CD4-positive, alpha-beta T cell (primary cell): ENCODE measurements at regions not wholly inside any gene's neighbourhood (a gene's known extent, or its start where the extent isn't known, plus 50 kb on each side); places are given as distances from the start of the nearest gene placed in this dataset.

Experiments used
- ATAC-seq: fragments of 200-7000 bp; cut with Tn5 transposase; one replicate; pipeline ENCODE4 v1.10.0; 2022; ENCODE audit warnings: mild to moderate bottlenecking; ENCODE audit not compliant: poor library complexity
- CTCF ChIA-PET: fragments of 350-600 bp; sonication (Branson Sonifier 250); formaldehyde crosslinking; loops from one replicate; lab custom pipeline; 2021; ENCODE audit warnings: antibody characterized with exemption, inconsistent platforms; lab: Charles Lee
- POLR2A ChIA-PET: fragments of 350-600 bp; sonication (Branson Sonifier 250); formaldehyde crosslinking; loops from one replicate; lab custom pipeline; 2021; ENCODE audit warnings: antibody characterized with exemption, inconsistent platforms; lab: Charles Lee
- DNase-seq, 14 experiments: peaks; one replicate each; pipeline ENCODE4 v3.0.0-alpha.2; 2013 to 2020; ENCODE audit warnings: mixed read lengths in 2 of 14
- H3K27ac ChIP-seq, 2 donors: one replicate each; pipeline versions ENCODE4 v1.5.1 to v1.7.0; 2013; ENCODE audit warnings: low read length in 2 of 2, low read depth in 1 of 2, mild to moderate bottlenecking in 1 of 2
- H3K27me3 ChIP-seq, 2 experiments: 1 replicate in 1 of 2; 2 replicates in 1 of 2; pipeline versions ENCODE4 v1.6.1 to v1.7.0; 2013; ENCODE audit warnings: low read length in 2 of 2, control low read depth in 1 of 2, mild to moderate bottlenecking in 1 of 2, moderate library complexity in 1 of 2; ENCODE audit not compliant: insufficient read depth in 2 of 2, control insufficient read depth in 1 of 2
- H3K36me3 ChIP-seq: one replicate; pipeline ENCODE4 v1.6.1; 2013; ENCODE audit warnings: low read length, control low read depth; ENCODE audit not compliant: insufficient read depth
- H3K4me1 ChIP-seq: one replicate; pipeline ENCODE4 v1.6.1; 2013; ENCODE audit warnings: low read length, control low read depth; ENCODE audit not compliant: insufficient read depth
- H3K4me3 ChIP-seq: one replicate; pipeline ENCODE4 v1.5.1; 2013; ENCODE audit warnings: mild to moderate bottlenecking, low read length, moderate library complexity
- H3K9me3 ChIP-seq, 2 experiments: 1 replicate in 1 of 2; 2 replicates in 1 of 2; pipeline versions ENCODE4 v1.6.1 to v1.7.0; 2013; ENCODE audit warnings: low read length in 2 of 2, mild to moderate bottlenecking in 2 of 2, control low read depth in 1 of 2, moderate library complexity in 1 of 2; ENCODE audit not compliant: control insufficient read depth in 1 of 2, insufficient read depth in 1 of 2
- H3K27ac Mint-ChIP-seq: one replicate; pipeline ENCODE4 v1.8.0; 2020; ENCODE audit warnings: mixed read lengths
- H3K27me3 Mint-ChIP-seq: one replicate; pipeline ENCODE4 v1.8.0; 2021; ENCODE audit warnings: mixed read lengths
- H3K36me3 Mint-ChIP-seq: one replicate; pipeline ENCODE4 v1.8.0; 2021; ENCODE audit warnings: low read depth, mixed read lengths
- H3K4me1 Mint-ChIP-seq: one replicate; pipeline ENCODE4 v1.8.0; 2021; ENCODE audit warnings: low read depth, mixed read lengths
- H3K4me3 Mint-ChIP-seq: one replicate; pipeline ENCODE4 v1.8.0; 2020; ENCODE audit warnings: mild to moderate bottlenecking, mixed read lengths
- H3K9me3 Mint-ChIP-seq: one replicate; pipeline ENCODE4 v1.8.0; 2020; ENCODE audit warnings: mixed read lengths
- intact Hi-C, 2 experiments: fragments of 100-400 bp; cut with DNase I in 1 of 2; cut with micrococcal nuclease in 1 of 2; formaldehyde crosslinking; loops; one replicate each; pipeline versions ENCODE4 v1.15.1 to v1.9.0; 2023 to 2025; cut with DNase I, micrococcal nuclease
- TF ChIP-seq, protein P1 (sequence below): fragments of 200-600 bp; IDR thresholded peaks from one replicate; pipeline ENCODE4 v1.8.0; 2022; ENCODE audit warnings: antibody characterized with exemption, mild to moderate bottlenecking

DNA sequence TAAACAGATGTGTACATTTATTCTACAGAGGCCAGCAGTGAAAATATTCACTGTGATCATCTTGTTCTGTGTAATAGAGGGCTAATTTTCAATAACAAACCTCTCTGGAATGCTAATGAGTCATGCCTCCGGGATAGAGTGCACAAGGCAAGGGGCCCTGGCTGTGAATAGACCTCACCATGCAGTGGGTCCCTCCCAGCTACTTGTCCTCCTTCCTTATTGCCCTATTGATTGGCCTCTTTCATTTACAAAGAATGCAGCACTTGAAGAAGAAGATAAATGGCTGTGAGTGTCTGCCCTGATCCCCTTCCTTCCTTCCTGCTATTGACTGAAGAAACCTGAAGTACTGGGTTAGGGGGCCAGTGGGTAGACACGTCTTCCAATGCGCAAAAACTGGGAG, 436.3 kb downstream of the WDR72 start:
- Mint-ChIP-seq H3K36me3 (no peaks in the 10 kb centered on the region), H3K9me3 (no peaks in the 10 kb centered on the region), H3K4me1 (no peaks in the 10 kb centered on the region), H3K27me3 (no peaks in the 10 kb centered on the region), H3K4me3 (no peak overlapping the region), H3K27ac (no peak overlapping the region)
- no peaks in the 10 kb centered on the region for H3K36me3 ChIP-seq
- no peak overlapping the region for H3K4me3 ChIP-seq
- no peak overlapping the region for H3K27ac ChIP-seq
- H3K27me3 ChIP-seq = no peaks in the 10 kb centered on the region
- POLR2A ChIA-PET = no interaction called here
- ATAC-seq = no peak
- CTCF ChIA-PET = no interaction called here
- no peaks in the 10 kb centered on the region for H3K4me1 ChIP-seq
- no peaks in the 10 kb centered on the region for H3K9me3 ChIP-seq
- no peak for DNase-seq
- TF ChIP-seq, protein P1, sequence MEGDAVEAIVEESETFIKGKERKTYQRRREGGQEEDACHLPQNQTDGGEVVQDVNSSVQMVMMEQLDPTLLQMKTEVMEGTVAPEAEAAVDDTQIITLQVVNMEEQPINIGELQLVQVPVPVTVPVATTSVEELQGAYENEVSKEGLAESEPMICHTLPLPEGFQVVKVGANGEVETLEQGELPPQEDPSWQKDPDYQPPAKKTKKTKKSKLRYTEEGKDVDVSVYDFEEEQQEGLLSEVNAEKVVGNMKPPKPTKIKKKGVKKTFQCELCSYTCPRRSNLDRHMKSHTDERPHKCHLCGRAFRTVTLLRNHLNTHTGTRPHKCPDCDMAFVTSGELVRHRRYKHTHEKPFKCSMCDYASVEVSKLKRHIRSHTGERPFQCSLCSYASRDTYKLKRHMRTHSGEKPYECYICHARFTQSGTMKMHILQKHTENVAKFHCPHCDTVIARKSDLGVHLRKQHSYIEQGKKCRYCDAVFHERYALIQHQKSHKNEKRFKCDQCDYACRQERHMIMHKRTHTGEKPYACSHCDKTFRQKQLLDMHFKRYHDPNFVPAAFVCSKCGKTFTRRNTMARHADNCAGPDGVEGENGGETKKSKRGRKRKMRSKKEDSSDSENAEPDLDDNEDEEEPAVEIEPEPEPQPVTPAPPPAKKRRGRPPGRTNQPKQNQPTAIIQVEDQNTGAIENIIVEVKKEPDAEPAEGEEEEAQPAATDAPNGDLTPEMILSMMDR = no peak
- intact Hi-C loops = no loop called here

DNA sequence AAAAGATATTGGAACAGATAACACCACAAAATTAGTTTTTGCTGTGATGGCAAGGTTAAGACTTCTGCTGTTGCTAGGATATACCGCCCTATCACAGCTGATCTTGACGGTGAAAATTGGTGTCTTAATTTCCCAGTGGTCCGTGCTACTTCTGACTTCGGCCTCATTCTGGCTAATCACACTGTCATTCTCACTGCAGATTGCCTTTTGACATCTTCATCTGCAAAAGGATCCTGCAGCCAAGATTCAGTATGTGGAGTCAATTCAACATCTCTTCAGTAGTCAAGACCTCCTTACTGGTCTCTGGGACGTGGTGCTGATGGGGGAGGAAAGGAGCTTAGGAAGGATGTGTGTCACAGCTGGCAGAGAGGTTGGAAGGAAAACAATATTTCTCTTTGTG, 438.6 kb downstream of the WDR72 start:
- Mint-ChIP-seq H3K27me3 (no peaks in the 10 kb centered on the region), H3K4me1 (no peaks in the 10 kb centered on the region), H3K36me3 (no peaks in the 10 kb centered on the region), H3K27ac (no peak overlapping the region), H3K4me3 (no peak overlapping the region), H3K9me3 (no peaks in the 10 kb centered on the region)
- ATAC-seq (no peak), DNase-seq (no peak)
- TF ChIP-seq, protein P1 = no peak
- intact Hi-C loops = no loop called here
- ChIA-PET CTCF (no interaction called here), POLR2A (no interaction called here)
- Histone ChIP-seq H3K27ac (no peak overlapping the region), H3K36me3 (no peaks in the 10 kb centered on the region), H3K27me3 (no peaks in the 10 kb centered on the region), H3K9me3 (peaks cover 0 to 4% of the 10 kb centered on the region in 2 experiments), H3K4me1 (no peaks in the 10 kb centered on the region), H3K4me3 (no peak overlapping the region)

DNA sequence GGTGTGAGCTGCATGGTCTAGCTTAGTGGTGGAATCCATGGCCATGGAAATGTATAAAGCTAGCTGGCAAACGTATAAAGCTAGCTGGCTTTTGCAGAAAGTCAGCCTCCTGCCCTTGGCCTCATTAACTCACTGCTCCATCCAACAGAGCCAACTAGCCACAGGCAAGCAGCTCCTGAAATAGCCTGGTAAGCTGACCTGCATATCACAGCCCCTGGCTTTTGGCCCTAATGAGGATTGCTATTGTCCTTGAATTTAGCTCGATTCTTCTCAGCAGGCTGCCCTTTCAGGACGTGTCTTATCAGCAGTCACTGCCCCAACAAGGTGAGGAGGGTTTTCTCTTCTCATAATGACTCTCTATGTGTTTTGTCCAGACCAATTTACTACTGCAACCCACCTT, 446.8 kb downstream of the WDR72 start:
- Histone ChIP-seq H3K9me3 (peaks cover 0 to 4% of the 10 kb centered on the region in 2 experiments), H3K4me1 (no peaks in the 10 kb centered on the region), H3K27ac (no peak overlapping the region), H3K4me3 (no peak overlapping the region), H3K27me3 (no peaks in the 10 kb centered on the region), H3K36me3 (no peaks in the 10 kb centered on the region)
- Mint-ChIP-seq H3K4me3 (no peak overlapping the region), H3K36me3 (no peaks in the 10 kb centered on the region), H3K27ac (no peak overlapping the region), H3K4me1 (no peaks in the 10 kb centered on the region), H3K27me3 (no peaks in the 10 kb centered on the region), H3K9me3 (no peaks in the 10 kb centered on the region)
- ATAC-seq (no peak), DNase-seq (no peak)
- TF ChIP-seq, protein P1 = no peak
- intact Hi-C loops = no loop called here
- ChIA-PET CTCF (no interaction called here), POLR2A (no interaction called here)
